Motor neuron (in vitro differentiated cells): ENCODE measurements at regions not wholly inside any gene's neighbourhood (a gene's known extent, or its start where the extent isn't known, plus 50 kb on each side); places are given as distances from the start of the nearest gene placed in this dataset.

ENCODE experiments used
- ATAC-seq, 8 experiments: fragments of 200-7000 bp; cut with Tn5 transposase; replicated peaks in 6 of 8; 2 replicates each; pipeline ENCODE4 v1.8.0; 2021; ENCODE audit warnings: mild to moderate bottlenecking in 8 of 8, moderate library complexity in 8 of 8
- H3K27ac ChIP-seq, 2 donors: fragments of 250-450 bp; sonication (Bioruptor Pico); 2 replicates each; pipeline ENCODE4 v1.9.0; 2021; ENCODE audit warnings: antibody characterized with exemption in 2 of 2, mild to moderate bottlenecking in 2 of 2, moderate library complexity in 1 of 2
- H3K4me1 ChIP-seq, 2 donors: fragments of 250-450 bp; sonication (Bioruptor Pico); replicated peaks in 1 of 2; 2 replicates each; pipeline ENCODE4 v1.6.1; 2021; ENCODE audit warnings: antibody characterized with exemption in 2 of 2, mild to moderate bottlenecking in 2 of 2, moderate library complexity in 1 of 2
- H3K4me3 ChIP-seq, 5 donors: fragments of 250-450 bp; sonication (Bioruptor Pico); 2 replicates each; pipeline ENCODE4 v1.9.0; 2021; ENCODE audit warnings: antibody characterized with exemption in 5 of 5, mild to moderate bottlenecking in 5 of 5, moderate library complexity in 4 of 5
- WGBS, 10 experiments: fragments of 450-650 bp; shearing (Covaris generic); methylation state at CpG; one replicate each; pipeline ENCODE4 v1.0.0; 2022; 5-methylcytosine and 5-hydroxymethylcytosine counted together
- in situ Hi-C, 9 experiments: fragments of 400-800 bp; cut with MboI; loops; one replicate each; pipeline ENCODE4 v1.15.0; 2021; ENCODE audit warnings: low sequenced_read_pairs in 9 of 9, low pct_unique_long_range_greater_than_20kb in 2 of 9; ENCODE audit not compliant: unreplicated experiment in 9 of 9

- Histone ChIP-seq H3K4me1 (peaks cover 5 to 17% of the 10 kb centered on the region in 2 donors), H3K4me3 (no peak overlapping the region), H3K27ac (no peak overlapping the region)
- ATAC-seq, result peak in 1 of 8 experiments; percentile 53
- 82 to 100% (median 97%) methylated on average over 2 to 8 of the region's 8 CpGs; no CpG with 5 or more reads in 2 of the 10 experiments for WGBS, 10 experiments
- in situ Hi-C loops, result no loop called here
Observed at GRCh38 chr1:214898161-214898560, 184.4 kb upstream of the KCNK2 start.

- in situ Hi-C loops, result no loop called here
- Histone ChIP-seq H3K27ac (no peak overlapping the region), H3K4me3 (no peak overlapping the region), H3K4me1 (peaks cover 5 to 17% of the 10 kb centered on the region in 2 donors)
- ATAC-seq, result no peak
- 90 to 100% (median 100%) methylated on average over 1 to 3 of the region's 3 CpGs; no CpG with 5 or more reads in 3 of the 10 experiments for WGBS, 10 experiments
Observed at GRCh38 chr1:214898718-214899117, 183.8 kb upstream of the KCNK2 start.

- Histone ChIP-seq H3K4me3 (no peak overlapping the region), H3K27ac (no peak overlapping the region), H3K4me1 (peaks cover 5 to 15% of the 10 kb centered on the region in 2 donors)
- ATAC-seq, result no peak
- in situ Hi-C loops, result no loop called here
Observed at GRCh38 chr1:214899908-214900460, 182.6 kb upstream of the KCNK2 start.

- H3K27ac ChIP-seq, result no peak overlapping the region
- 81 to 100% (median 89%) methylated on average over 1 to 4 of the region's 4 CpGs; no CpG with 5 or more reads in 1 of the 10 experiments for WGBS, 10 experiments
- in situ Hi-C loops, result no loop called here
- no peak for ATAC-seq
- H3K4me1 ChIP-seq, result peaks cover 5 to 9% of the 10 kb centered on the region in 2 donors
- no peak overlapping the region for H3K4me3 ChIP-seq
Observed at GRCh38 chr1:214900590-214900989, 181.9 kb upstream of the KCNK2 start.

- in situ Hi-C loops, result no loop called here
- no peak overlapping the region for H3K27ac ChIP-seq
- H3K4me3 ChIP-seq, result no peak overlapping the region
- H3K4me1 ChIP-seq, result peaks cover 0 to 4% of the 10 kb centered on the region in 2 donors
- 14 to 100% (median 76%) methylated on average over 1 to 2 of the region's 2 CpGs; no CpG with 5 or more reads in 2 of the 10 experiments for WGBS, 10 experiments
- peak in 2 of 8 experiments; percentile 87 to 89 for ATAC-seq
Observed at GRCh38 chr1:214901718-214902117, 180.8 kb upstream of the KCNK2 start.

- WGBS, 10 experiments, result 13 to 100% (median 82%) methylated on average over 1 to 2 of the region's 2 CpGs; no CpG with 5 or more reads in 2 of the 10 experiments
Observed at GRCh38 chr1:214902636-214903320, 179.8 kb upstream of the KCNK2 start.

GRCh38 chr1:214912127-214912526 is 170.4 kb upstream of the KCNK2 start:
- 40 to 91% (median 77%) methylated on average over 2 to 8 of the region's 8 CpGs; no CpG with 5 or more reads in 1 of the 10 experiments for WGBS, 10 experiments
- no peak overlapping the region for H3K4me3 ChIP-seq
- in situ Hi-C loops, result no loop called here
- no peak overlapping the region for H3K27ac ChIP-seq
- peaks cover 2 to 7% of the 10 kb centered on the region in 2 donors for H3K4me1 ChIP-seq
- ATAC-seq, result peak in 2 of 8 experiments; percentile 34 to 82

More at GRCh38 chr1:214902636-214903320, 179.8 kb upstream of the KCNK2 start:
- in situ Hi-C loops, result no loop called here
- ATAC-seq, result no peak
- Histone ChIP-seq H3K4me1 (no peaks in the 10 kb centered on the region), H3K4me3 (no peak overlapping the region), H3K27ac (no peak overlapping the region)

- H3K4me3 ChIP-seq, result no peak overlapping the region
- H3K27ac ChIP-seq, result no peak overlapping the region
- WGBS, 10 experiments, result 61 to 100% (median 89%) methylated on average over 1 to 2 of the region's 2 CpGs
- in situ Hi-C loops, result no loop called here
- no peak for ATAC-seq
- peaks cover 2 to 7% of the 10 kb centered on the region in 2 donors for H3K4me1 ChIP-seq
Observed at GRCh38 chr1:214913966-214914365, 168.6 kb upstream of the KCNK2 start.

- ATAC-seq, result no peak
- Histone ChIP-seq H3K4me1 (peaks cover 5 to 12% of the 10 kb centered on the region in 2 donors), H3K4me3 (no peak overlapping the region), H3K27ac (no peak overlapping the region)
- 85 to 100% (median 93%) methylated on average over 2 to 31 of the region's 31 CpGs; no CpG with 5 or more reads in 1 of the 10 experiments for WGBS, 10 experiments
- in situ Hi-C loops, result no loop called here
Observed at GRCh38 chr1:214917081-214917635, 165.4 kb upstream of the KCNK2 start.

GRCh38 chr1:214918745-214919144 is 163.8 kb upstream of the KCNK2 start:
- 68 to 92% (median 86%) methylated on average over 2 to 4 of the region's 4 CpGs; no CpG with 5 or more reads in 5 of the 10 experiments for WGBS, 10 experiments

GRCh38 chr1:214920337-214920736 is 162.2 kb upstream of the KCNK2 start:
- H3K27ac ChIP-seq, result no peak overlapping the region
- no peak overlapping the region for H3K4me3 ChIP-seq
- no peak for ATAC-seq
- in situ Hi-C loops, result no loop called here
- WGBS, 10 experiments, result 22 to 100% (median 66%) methylated on average over 1 to 2 of the region's 2 CpGs
- H3K4me1 ChIP-seq, result peaks cover 12 to 23% of the 10 kb centered on the region in 2 donors

More at GRCh38 chr1:214918745-214919144, 163.8 kb upstream of the KCNK2 start:
- no peak for ATAC-seq
- Histone ChIP-seq H3K4me1 (peaks cover 12 to 18% of the 10 kb centered on the region in 2 donors), H3K27ac (no peak overlapping the region), H3K4me3 (no peak overlapping the region)
- in situ Hi-C loops, result no loop called here

GRCh38 chr1:214923278-214923915 is 159.1 kb upstream of the KCNK2 start:
- peaks cover 12 to 23% of the 10 kb centered on the region in 2 donors for H3K4me1 ChIP-seq
- peak in 5 of 8 experiments; percentile 53 to 95 (median 91) for ATAC-seq
- no peak overlapping the region for H3K4me3 ChIP-seq
- H3K27ac ChIP-seq, result no peak overlapping the region
- in situ Hi-C loops, result no loop called here

- in situ Hi-C loops, result no loop called here
- no peak for ATAC-seq
- Histone ChIP-seq H3K4me1 (peaks cover 3 to 14% of the 10 kb centered on the region in 2 donors), H3K4me3 (no peak overlapping the region), H3K27ac (no peak overlapping the region)
- 0 to 100% (median 96%) methylated on average over 1 of the region's 1 CpG for WGBS, 10 experiments
Observed at GRCh38 chr1:214927796-214928195, 154.7 kb upstream of the KCNK2 start.
